Mesendoderm (in vitro differentiated cells): ENCODE measurements at regions not wholly inside any gene's neighbourhood (a gene's known extent, or its start where the extent isn't known, plus 50 kb on each side); places are given as distances from the start of the nearest gene placed in this dataset.

Experiments
- DNase-seq: peaks from one replicate; pipeline ENCODE4 v3.0.0; 2013
- H2AK5ac ChIP-seq: 2 replicates; pipeline ENCODE4 v1.6.1; 2013; ENCODE audit warnings: low read length, inconsistent platforms
- H2BK120ac ChIP-seq: 2 replicates; pipeline ENCODE4 v1.6.1; 2013; ENCODE audit warnings: low read depth, mild to moderate bottlenecking, low read length, moderate library complexity, mixed read lengths
- H2BK15ac ChIP-seq: replicated peaks from 2 replicates; pipeline ENCODE4 v1.6.1; 2013; ENCODE audit warnings: low read depth, mild to moderate bottlenecking, moderate library complexity
- H2BK5ac ChIP-seq: 2 replicates; pipeline ENCODE4 v1.6.1; 2013; ENCODE audit warnings: low read length, inconsistent platforms
- H3K18ac ChIP-seq: 2 replicates; pipeline ENCODE4 v1.6.1; 2013; ENCODE audit warnings: mild to moderate bottlenecking, low read length, mixed read lengths
- H3K23ac ChIP-seq: one replicate; pipeline ENCODE4 v1.6.1; 2013; ENCODE audit warnings: low read length
- H3K27ac ChIP-seq: 2 replicates; pipeline ENCODE4 v1.5.1; 2013; ENCODE audit warnings: low read depth, mild to moderate bottlenecking, inconsistent platforms, low read length, moderate library complexity
- H3K27me3 ChIP-seq: 2 replicates; pipeline ENCODE4 v1.6.1; 2013; ENCODE audit warnings: low read length, control low read depth, mild to moderate bottlenecking, inconsistent platforms; ENCODE audit not compliant: insufficient read depth, poor library complexity
- H3K36me3 ChIP-seq: 2 replicates; pipeline ENCODE4 v1.6.1; 2013; ENCODE audit warnings: low read length, inconsistent platforms; ENCODE audit not compliant: control insufficient read depth, insufficient read depth
- H3K4ac ChIP-seq: one replicate; pipeline ENCODE4 v1.6.1; 2013; ENCODE audit warnings: low read depth, mild to moderate bottlenecking, low read length, moderate library complexity
- H3K4me1 ChIP-seq: 2 replicates; pipeline ENCODE4 v1.6.1; 2013; ENCODE audit warnings: low read depth, low read length, inconsistent platforms; ENCODE audit not compliant: control insufficient read depth
- H3K4me2 ChIP-seq: 2 replicates; pipeline ENCODE4 v1.6.1; 2013; ENCODE audit warnings: low read length
- H3K4me3 ChIP-seq: 2 replicates; pipeline ENCODE4 v1.5.1; 2013; ENCODE audit warnings: mild to moderate bottlenecking, low read length
- H3K56ac ChIP-seq: one replicate; pipeline ENCODE4 v1.6.1; 2013; ENCODE audit warnings: low read length
- H3K79me1 ChIP-seq: 2 replicates; pipeline ENCODE4 v1.6.1; 2013; ENCODE audit warnings: low read length, inconsistent platforms
- H3K79me2 ChIP-seq: 2 replicates; pipeline ENCODE4 v1.6.1; 2013; ENCODE audit warnings: mild to moderate bottlenecking, low read length; ENCODE audit not compliant: control insufficient read depth, insufficient read depth
- H3K9ac ChIP-seq: 2 replicates; pipeline ENCODE4 v1.6.1; 2013; ENCODE audit warnings: low read length, inconsistent platforms
- H4K5ac ChIP-seq: one replicate; pipeline ENCODE4 v1.6.1; 2013; ENCODE audit warnings: low read length
- H4K8ac ChIP-seq: one replicate; pipeline ENCODE4 v1.6.1; 2013; ENCODE audit warnings: low read depth, mild to moderate bottlenecking, control low read depth, low read length, moderate library complexity
- WGBS: extraction: QIAGEN DNeasy Blood & Tissue Kit; methylation state at CpG from one replicate; pipeline ENCODE4 v1.1.7; 2013; ENCODE audit warnings: low lambda C conversion rate, missing lambda C conversion rate; ENCODE audit not compliant: insufficient coverage; ENCODE audit errors: extremely low coverage; 5-methylcytosine and 5-hydroxymethylcytosine counted together

DNA sequence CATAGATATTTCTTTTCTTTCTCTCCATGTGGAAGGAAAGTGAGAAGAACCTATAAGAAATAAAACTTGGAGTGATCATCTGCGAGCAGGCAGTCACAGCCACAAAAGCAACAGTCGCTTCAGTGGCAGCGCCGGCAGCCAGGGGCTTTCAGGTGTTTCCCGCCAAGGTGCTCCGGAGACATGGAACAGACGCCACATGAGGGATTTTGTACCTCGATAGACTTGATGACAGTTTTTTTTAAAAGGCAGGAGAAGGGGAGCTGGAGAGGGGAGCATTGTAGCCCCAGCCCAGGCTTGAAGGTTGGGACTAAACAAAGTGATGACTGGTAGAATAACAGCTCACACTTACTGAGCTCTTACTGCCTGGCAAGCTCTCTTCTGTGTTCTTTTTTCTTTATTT, 471.4 kb upstream of the B3GAT1 start:
- Histone ChIP-seq H3K18ac (no peak overlapping the region), H3K27ac (no peak overlapping the region), H3K9ac (no peak overlapping the region), H4K8ac (no peak overlapping the region), H2AK5ac (no peak overlapping the region), H3K4me2 (no peak overlapping the region), H3K23ac (no peak overlapping the region), H3K36me3 (no peaks in the 10 kb centered on the region), H3K27me3 (no peaks in the 10 kb centered on the region), H3K79me1 (no peaks in the 10 kb centered on the region), H3K79me2 (no peaks in the 10 kb centered on the region), H2BK5ac (no peak overlapping the region), H2BK15ac (no peak overlapping the region), H3K56ac (no peak overlapping the region), H3K4me1 (no peaks in the 10 kb centered on the region), H3K4me3 (no peak overlapping the region), H4K5ac (no peak overlapping the region), H2BK120ac (no peak overlapping the region), H3K4ac (no peak overlapping the region)
- no CpG with 5 or more reads among the region's 8 CpGs for WGBS
- DNase-seq: no peak

DNA sequence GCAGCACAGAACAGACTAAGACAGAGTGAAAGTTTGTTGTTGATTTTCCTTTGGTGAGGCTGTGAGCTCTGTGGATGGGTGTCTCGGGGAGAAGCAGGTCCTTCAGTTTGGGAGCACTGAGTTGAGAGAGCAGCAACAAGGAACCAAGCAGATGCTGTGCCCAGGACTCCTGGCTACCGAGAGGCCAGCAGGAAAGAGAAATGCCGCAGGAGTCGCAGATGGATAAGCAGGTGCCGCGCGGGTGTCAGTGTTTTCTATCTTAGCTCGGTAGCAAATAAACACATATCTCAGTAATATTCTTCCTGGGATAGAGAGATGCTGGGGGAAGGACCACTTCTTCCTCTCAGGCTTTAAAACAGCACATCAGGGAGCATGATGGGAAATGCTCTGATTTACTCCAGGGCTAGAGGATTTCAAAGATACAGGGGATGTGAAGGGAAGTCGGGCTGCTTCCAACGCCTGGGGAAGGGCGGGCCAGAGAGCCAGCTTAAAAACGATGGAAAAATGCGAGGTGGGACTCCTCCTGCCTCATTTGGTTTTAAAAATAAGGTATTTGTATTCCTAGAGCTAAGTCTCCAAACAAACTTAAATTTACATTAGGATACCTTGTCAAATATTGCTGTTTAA, 470.7 kb upstream of the B3GAT1 start:
- no CpG with 5 or more reads among the region's 13 CpGs for WGBS
- Histone ChIP-seq H4K8ac (no peak overlapping the region), H3K4me2 (no peak overlapping the region), H3K79me2 (no peaks in the 10 kb centered on the region), H3K4me3 (no peak overlapping the region), H3K4ac (no peak overlapping the region), H4K5ac (no peak overlapping the region), H2BK15ac (no peak overlapping the region), H3K23ac (no peak overlapping the region), H3K4me1 (no peaks in the 10 kb centered on the region), H3K27me3 (no peaks in the 10 kb centered on the region), H3K27ac (no peak overlapping the region), H2AK5ac (no peak overlapping the region), H3K18ac (no peak overlapping the region), H2BK5ac (no peak overlapping the region), H3K9ac (no peak overlapping the region), H2BK120ac (no peak overlapping the region), H3K79me1 (no peaks in the 10 kb centered on the region), H3K36me3 (no peaks in the 10 kb centered on the region), H3K56ac (no peak overlapping the region)
- DNase-seq: no peak

DNA sequence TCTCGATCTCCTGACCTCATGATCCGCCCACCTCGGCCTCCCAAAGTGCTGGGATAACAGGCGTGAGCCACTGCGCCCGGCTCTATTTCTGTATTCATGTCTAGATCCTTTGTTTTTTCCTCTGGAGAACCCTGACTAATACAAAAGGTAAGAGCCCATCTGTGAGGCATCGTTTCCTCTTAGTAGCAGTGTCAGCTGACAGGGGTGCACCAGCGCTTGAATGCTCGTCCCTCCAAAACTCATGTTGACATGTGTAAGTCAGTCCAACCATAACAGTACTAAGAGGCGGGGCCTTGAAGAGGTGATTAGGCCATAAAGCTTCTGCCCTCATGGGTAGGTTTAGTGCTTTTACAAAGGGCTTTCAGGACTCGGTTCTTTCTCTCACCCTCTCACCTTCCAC, 470.1 kb upstream of the B3GAT1 start:
- no peak for DNase-seq
- Histone ChIP-seq H3K23ac (no peak overlapping the region), H3K4me1 (no peaks in the 10 kb centered on the region), H3K4me3 (no peak overlapping the region), H3K36me3 (no peaks in the 10 kb centered on the region), H3K4ac (no peak overlapping the region), H4K8ac (no peak overlapping the region), H2AK5ac (no peak overlapping the region), H3K27ac (no peak overlapping the region), H3K4me2 (no peak overlapping the region), H3K27me3 (no peaks in the 10 kb centered on the region), H2BK5ac (no peak overlapping the region), H3K18ac (no peak overlapping the region), H3K79me2 (no peaks in the 10 kb centered on the region), H3K79me1 (no peaks in the 10 kb centered on the region), H3K56ac (no peak overlapping the region), H2BK15ac (no peak overlapping the region), H3K9ac (no peak overlapping the region), H2BK120ac (no peak overlapping the region), H4K5ac (no peak overlapping the region)
- WGBS: no CpG with 5 or more reads among the region's 11 CpGs

DNA sequence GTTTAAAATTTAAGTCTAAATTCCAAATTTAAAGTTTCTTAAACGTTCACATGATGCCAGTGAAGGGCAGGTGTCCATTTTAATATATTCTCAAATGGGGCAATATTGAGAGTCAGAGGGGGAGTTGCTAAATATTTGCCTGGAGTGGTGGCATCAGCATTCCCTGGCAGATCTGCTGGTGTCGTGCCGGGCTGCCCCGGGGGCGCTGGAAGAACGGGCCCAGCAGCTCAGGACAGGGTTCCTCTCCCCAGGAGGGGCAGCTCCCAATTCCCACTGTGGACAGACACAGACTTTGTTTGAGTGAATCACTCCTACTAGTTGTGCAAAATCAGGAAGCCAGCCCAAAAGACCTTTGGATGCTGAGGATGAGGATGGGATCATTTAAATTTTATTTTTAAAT, 468.7 kb upstream of the B3GAT1 start:
- Histone ChIP-seq H3K4me3 (no peak overlapping the region), H4K8ac (no peak overlapping the region), H3K4me1 (no peaks in the 10 kb centered on the region), H2BK15ac (no peak overlapping the region), H3K9ac (no peak overlapping the region), H2BK120ac (no peak overlapping the region), H3K27ac (no peak overlapping the region), H3K23ac (no peak overlapping the region), H3K79me2 (no peaks in the 10 kb centered on the region), H3K4me2 (no peak overlapping the region), H2BK5ac (no peak overlapping the region), H2AK5ac (no peak overlapping the region), H3K4ac (no peak overlapping the region), H3K56ac (no peak overlapping the region), H3K79me1 (no peaks in the 10 kb centered on the region), H3K27me3 (no peaks in the 10 kb centered on the region), H3K36me3 (no peaks in the 10 kb centered on the region), H3K18ac (no peak overlapping the region), H4K5ac (no peak overlapping the region)
- no peak for DNase-seq
- no CpG with 5 or more reads among the region's 6 CpGs for WGBS

DNA sequence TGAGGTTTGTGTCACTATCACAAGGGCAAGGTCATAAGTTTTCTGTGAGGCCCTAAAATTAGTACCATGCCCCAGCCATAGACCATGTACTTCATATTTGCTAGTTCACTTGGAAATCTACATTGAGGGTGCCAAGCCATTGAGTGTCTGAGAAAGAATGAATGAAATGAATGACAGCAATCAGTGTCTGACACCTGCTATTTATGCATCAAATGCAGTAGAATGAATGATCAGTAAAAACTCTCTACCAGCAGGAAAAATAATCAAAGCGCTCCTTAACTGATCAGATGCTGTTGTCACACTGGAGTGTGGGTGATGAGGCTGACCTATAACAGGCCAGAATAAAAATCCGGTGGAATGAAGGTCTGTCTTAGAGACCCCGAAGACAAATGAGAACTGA, 467.9 kb upstream of the B3GAT1 start:
- Histone ChIP-seq H3K79me1 (no peaks in the 10 kb centered on the region), H3K23ac (no peak overlapping the region), H3K18ac (no peak overlapping the region), H3K79me2 (no peaks in the 10 kb centered on the region), H2AK5ac (no peak overlapping the region), H3K56ac (no peak overlapping the region), H2BK15ac (no peak overlapping the region), H2BK120ac (no peak overlapping the region), H3K4me2 (no peak overlapping the region), H2BK5ac (no peak overlapping the region), H3K27me3 (no peaks in the 10 kb centered on the region), H3K4me3 (no peak overlapping the region), H3K9ac (no peak overlapping the region), H3K27ac (no peak overlapping the region), H4K8ac (no peak overlapping the region), H4K5ac (no peak overlapping the region), H3K4ac (no peak overlapping the region), H3K36me3 (no peaks in the 10 kb centered on the region), H3K4me1 (no peaks in the 10 kb centered on the region)
- no peak for DNase-seq
- WGBS: no CpG with 5 or more reads among the region's 3 CpGs

DNA sequence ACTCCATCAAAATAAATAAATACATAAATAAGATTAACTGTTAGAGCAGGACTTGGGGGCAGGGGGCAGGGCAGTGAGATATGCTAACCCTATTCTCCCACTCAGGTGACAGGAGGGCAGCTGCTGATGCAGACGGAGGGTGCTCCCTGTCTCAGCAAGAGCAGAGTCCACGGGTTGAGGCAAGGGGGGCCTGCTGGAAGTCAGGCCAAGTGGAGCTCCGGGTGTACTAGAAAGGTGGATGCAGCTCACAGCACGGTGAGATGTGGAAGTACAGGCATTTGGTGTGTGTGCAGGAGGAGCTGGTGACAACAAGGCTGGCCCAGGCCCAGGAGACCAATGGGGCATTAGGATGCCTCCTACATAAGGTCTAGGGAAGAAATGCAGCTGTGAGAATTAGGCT, 467.3 kb upstream of the B3GAT1 start:
- H4K5ac ChIP-seq: no peak overlapping the region
- no peak overlapping the region for H3K9ac ChIP-seq
- H2BK120ac ChIP-seq: no peak overlapping the region
- no peak overlapping the region for H4K8ac ChIP-seq
- H3K23ac ChIP-seq: no peak overlapping the region
- no peak overlapping the region for H2BK15ac ChIP-seq
- no peak overlapping the region for H3K18ac ChIP-seq
- H3K4me3 ChIP-seq: no peak overlapping the region
- no peak for DNase-seq
- no peak overlapping the region for H3K27ac ChIP-seq
- WGBS: no CpG with 5 or more reads among the region's 4 CpGs
- no peak overlapping the region for H2AK5ac ChIP-seq
- H3K4ac ChIP-seq: no peak overlapping the region
- H2BK5ac ChIP-seq: no peak overlapping the region
- H3K56ac ChIP-seq: no peak overlapping the region
- H3K27me3 ChIP-seq: no peaks in the 10 kb centered on the region
- no peaks in the 10 kb centered on the region for H3K79me1 ChIP-seq
- no peaks in the 10 kb centered on the region for H3K4me1 ChIP-seq
- H3K4me2 ChIP-seq: no peak overlapping the region
- H3K36me3 ChIP-seq: no peaks in the 10 kb centered on the region
- no peaks in the 10 kb centered on the region for H3K79me2 ChIP-seq
